ENCODE measurements at regions not wholly inside any gene's neighbourhood (a gene's known extent, or its start where the extent isn't known, plus 50 kb on each side); places are given as distances from the start of the nearest gene placed in this dataset.

DNA sequence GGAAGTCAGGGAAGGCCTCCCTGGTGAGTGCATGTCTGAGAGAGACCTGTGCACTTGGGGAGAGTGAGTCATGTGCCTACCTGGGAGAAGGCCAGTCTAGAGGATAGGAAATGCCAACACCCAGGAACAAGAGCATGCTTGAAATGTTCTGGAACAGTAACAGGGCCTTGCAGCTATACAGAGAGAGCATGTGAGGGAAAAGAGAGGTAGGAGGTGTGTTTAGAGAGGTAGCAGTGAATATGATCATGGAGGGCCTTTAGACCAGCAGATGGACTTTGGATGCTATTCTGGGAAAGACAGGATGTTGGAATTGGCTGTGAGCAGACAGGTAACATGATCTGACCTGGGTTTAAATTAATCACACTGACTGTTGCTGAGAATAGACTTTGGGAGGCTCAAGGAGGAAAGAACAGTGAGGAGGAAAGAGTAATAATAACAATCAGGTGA lies 1143.6 kb downstream of the FLRT2 start:
- Histone ChIP-seq H3K9ac (ENCODE audit: low read length) (no peak overlapping the region), H3K79me2 (ENCODE audit: insufficient read depth, low read length) (no peaks in the 10 kb centered on the region), H4K20me1 (ENCODE audit: insufficient read depth, low read length) (no peaks in the 10 kb centered on the region), H3K27ac (ENCODE audit: low read depth, low read length) (no peak overlapping the region), H3K27me3 (ENCODE audit: insufficient read depth, low read length) (no peaks in the 10 kb centered on the region), H3K9me3 (ENCODE audit: insufficient read depth, low read depth, low read length) (no peaks in the 10 kb centered on the region), H3K4me3 (ENCODE audit: insufficient read depth, low read depth, low read length) (no peak overlapping the region), H2AFZ (ENCODE audit: low read depth, low read length) (no peak overlapping the region), H3K4me1 (ENCODE audit: insufficient read depth, low read length) (no peaks in the 10 kb centered on the region), H3K36me3 (ENCODE audit: insufficient read depth, low read length) (no peaks in the 10 kb centered on the region), H3K4me2 (ENCODE audit: low read length) (no peak overlapping the region)
- H3K4me1 Mint-ChIP-seq (ENCODE audit: low read depth, unreplicated experiment), result no peaks in the 10 kb centered on the region
- no peaks in the 10 kb centered on the region for H3K36me3 Mint-ChIP-seq (ENCODE audit: low read depth, unreplicated experiment)
- H3K9me3 Mint-ChIP-seq (ENCODE audit: unreplicated experiment), result no peaks in the 10 kb centered on the region
- DNase-seq (ENCODE audit: low read depth) (no peak), FAIRE-seq (no peak)
- H3K27ac Mint-ChIP-seq (ENCODE audit: unreplicated experiment), result no peak overlapping the region
- no peak overlapping the region for H3K4me3 Mint-ChIP-seq (ENCODE audit: unreplicated experiment)
- TF ChIP-seq, protein P1, sequence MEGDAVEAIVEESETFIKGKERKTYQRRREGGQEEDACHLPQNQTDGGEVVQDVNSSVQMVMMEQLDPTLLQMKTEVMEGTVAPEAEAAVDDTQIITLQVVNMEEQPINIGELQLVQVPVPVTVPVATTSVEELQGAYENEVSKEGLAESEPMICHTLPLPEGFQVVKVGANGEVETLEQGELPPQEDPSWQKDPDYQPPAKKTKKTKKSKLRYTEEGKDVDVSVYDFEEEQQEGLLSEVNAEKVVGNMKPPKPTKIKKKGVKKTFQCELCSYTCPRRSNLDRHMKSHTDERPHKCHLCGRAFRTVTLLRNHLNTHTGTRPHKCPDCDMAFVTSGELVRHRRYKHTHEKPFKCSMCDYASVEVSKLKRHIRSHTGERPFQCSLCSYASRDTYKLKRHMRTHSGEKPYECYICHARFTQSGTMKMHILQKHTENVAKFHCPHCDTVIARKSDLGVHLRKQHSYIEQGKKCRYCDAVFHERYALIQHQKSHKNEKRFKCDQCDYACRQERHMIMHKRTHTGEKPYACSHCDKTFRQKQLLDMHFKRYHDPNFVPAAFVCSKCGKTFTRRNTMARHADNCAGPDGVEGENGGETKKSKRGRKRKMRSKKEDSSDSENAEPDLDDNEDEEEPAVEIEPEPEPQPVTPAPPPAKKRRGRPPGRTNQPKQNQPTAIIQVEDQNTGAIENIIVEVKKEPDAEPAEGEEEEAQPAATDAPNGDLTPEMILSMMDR (IDR thresholded peaks at IDR 0.05; ENCODE audit: insufficient read depth, low read depth, low read length), result no peak
- no peak for TF ChIP-seq EZH2 (IDR thresholded peaks at IDR 0.05; ENCODE audit: insufficient read depth, low read length)
- no peaks in the 10 kb centered on the region for H3K27me3 Mint-ChIP-seq (ENCODE audit: low read depth, unreplicated experiment)

DNA sequence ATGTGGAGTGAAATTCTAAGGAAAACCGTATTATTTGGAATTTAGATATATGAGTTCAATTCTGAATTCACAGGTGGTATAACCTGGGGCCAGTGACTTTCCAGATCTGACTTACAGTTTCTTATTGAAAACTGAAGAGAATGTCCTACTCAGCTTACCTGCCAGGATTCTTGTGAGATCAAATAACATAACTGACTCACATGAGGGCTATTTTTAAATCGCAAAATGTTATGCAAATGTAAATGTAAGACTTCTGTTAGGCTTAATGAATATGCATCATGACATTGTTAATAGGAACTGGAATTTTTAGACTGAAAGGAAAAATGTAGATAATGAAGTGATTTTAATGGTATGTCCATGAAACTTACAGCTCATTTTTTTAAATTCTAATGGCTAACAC lies 1142.1 kb downstream of the FLRT2 start:
- Histone ChIP-seq H2AFZ (ENCODE audit: low read depth, low read length) (no peak overlapping the region), H3K4me3 (ENCODE audit: insufficient read depth, low read depth, low read length) (no peak overlapping the region), H3K27me3 (ENCODE audit: insufficient read depth, low read length) (no peaks in the 10 kb centered on the region), H3K36me3 (ENCODE audit: insufficient read depth, low read length) (no peaks in the 10 kb centered on the region), H3K79me2 (ENCODE audit: insufficient read depth, low read length) (no peaks in the 10 kb centered on the region), H4K20me1 (ENCODE audit: insufficient read depth, low read length) (no peaks in the 10 kb centered on the region), H3K9me3 (ENCODE audit: insufficient read depth, low read depth, low read length) (no peaks in the 10 kb centered on the region), H3K4me2 (ENCODE audit: low read length) (no peak overlapping the region), H3K27ac (ENCODE audit: low read depth, low read length) (no peak overlapping the region), H3K9ac (ENCODE audit: low read length) (no peak overlapping the region), H3K4me1 (ENCODE audit: insufficient read depth, low read length) (no peaks in the 10 kb centered on the region)
- H3K4me3 Mint-ChIP-seq (ENCODE audit: unreplicated experiment), result no peak overlapping the region
- FAIRE-seq (no peak), DNase-seq (ENCODE audit: low read depth) (no peak)
- no peaks in the 10 kb centered on the region for H3K9me3 Mint-ChIP-seq (ENCODE audit: unreplicated experiment)
- no peak overlapping the region for H3K27ac Mint-ChIP-seq (ENCODE audit: unreplicated experiment)
- TF ChIP-seq, protein P1 (IDR thresholded peaks at IDR 0.05; ENCODE audit: insufficient read depth, low read depth, low read length), result no peak
- no peak for TF ChIP-seq EZH2 (IDR thresholded peaks at IDR 0.05; ENCODE audit: insufficient read depth, low read length)
- H3K4me1 Mint-ChIP-seq (ENCODE audit: low read depth, unreplicated experiment), result no peaks in the 10 kb centered on the region
- H3K27me3 Mint-ChIP-seq (ENCODE audit: low read depth, unreplicated experiment), result no peaks in the 10 kb centered on the region
- no peaks in the 10 kb centered on the region for H3K36me3 Mint-ChIP-seq (ENCODE audit: low read depth, unreplicated experiment)

DNA sequence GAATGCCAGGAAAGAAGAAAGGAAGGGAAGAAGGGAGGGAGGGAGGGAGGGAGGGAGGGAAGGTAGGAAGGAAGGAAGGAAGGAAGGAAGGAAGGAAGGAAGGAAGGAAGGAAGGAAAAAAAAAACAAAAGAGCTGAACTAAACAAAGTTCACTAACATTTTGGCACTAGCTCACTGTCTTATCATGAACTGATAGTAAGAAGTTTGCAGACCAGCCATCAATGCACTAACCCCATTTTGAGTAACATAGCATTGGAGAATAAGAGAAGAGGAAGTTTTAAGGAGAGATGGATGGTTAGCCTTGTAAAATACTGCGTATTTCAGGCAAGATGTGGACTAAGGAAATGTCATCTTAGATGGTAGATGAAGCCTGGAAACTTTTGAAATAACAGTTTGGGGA lies 1136.0 kb downstream of the FLRT2 start:
- Histone ChIP-seq H3K9ac (ENCODE audit: low read length) (no peak overlapping the region), H3K4me2 (ENCODE audit: low read length) (no peak overlapping the region), H3K27ac (ENCODE audit: low read depth, low read length) (no peak overlapping the region), H3K9me3 (ENCODE audit: insufficient read depth, low read depth, low read length) (no peaks in the 10 kb centered on the region), H3K36me3 (ENCODE audit: insufficient read depth, low read length) (no peaks in the 10 kb centered on the region), H3K79me2 (ENCODE audit: insufficient read depth, low read length) (no peaks in the 10 kb centered on the region), H3K27me3 (ENCODE audit: insufficient read depth, low read length) (no peaks in the 10 kb centered on the region), H3K4me1 (ENCODE audit: insufficient read depth, low read length) (no peaks in the 10 kb centered on the region), H3K4me3 (ENCODE audit: insufficient read depth, low read depth, low read length) (no peak overlapping the region), H2AFZ (ENCODE audit: low read depth, low read length) (no peak overlapping the region), H4K20me1 (ENCODE audit: insufficient read depth, low read length) (no peaks in the 10 kb centered on the region)
- DNase-seq (ENCODE audit: low read depth) (no peak), FAIRE-seq (no peak)
- no peaks in the 10 kb centered on the region for H3K9me3 Mint-ChIP-seq (ENCODE audit: unreplicated experiment)
- H3K36me3 Mint-ChIP-seq (ENCODE audit: low read depth, unreplicated experiment), result no peaks in the 10 kb centered on the region
- no peaks in the 10 kb centered on the region for H3K27me3 Mint-ChIP-seq (ENCODE audit: low read depth, unreplicated experiment)
- no peaks in the 10 kb centered on the region for H3K4me1 Mint-ChIP-seq (ENCODE audit: low read depth, unreplicated experiment)
- H3K4me3 Mint-ChIP-seq (ENCODE audit: unreplicated experiment), result no peak overlapping the region
- TF ChIP-seq, protein P1 (IDR thresholded peaks at IDR 0.05; ENCODE audit: insufficient read depth, low read depth, low read length), result no peak
- TF ChIP-seq EZH2 (IDR thresholded peaks at IDR 0.05; ENCODE audit: insufficient read depth, low read length), result no peak
- H3K27ac Mint-ChIP-seq (ENCODE audit: unreplicated experiment), result no peak overlapping the region
